Kidney (tissue), 13 donors: ENCODE measurements at regions not wholly inside any gene's neighbourhood (a gene's known extent, or its start where the extent isn't known, plus 50 kb on each side); places are given as distances from the start of the nearest gene placed in this dataset.
A peak's percentile ranks its signal among the peaks of the same experiment; 100 is the strongest.
"Not testable (repeated sequence)": the region's sequence is repeated elsewhere in the genome, so short reads cannot be mapped to it uniquely, and the experiment has no call there.

Experiments
- DNase-seq, 5 donors: peaks; one replicate each; pipeline ENCODE4 v3.0.0-alpha.2; 2013 to 2020
- FAIRE-seq: peaks from 2 replicates; lab custom pipeline; 2012; peaks lifted over from hg19 to GRCh38; lab: Jason Lieb, UNC
- H3K27ac ChIP-seq, 2 donors: one replicate each; pipeline ENCODE4 v1.7.0; 2013; ENCODE audit warnings: low read depth in 2 of 2, low read length in 2 of 2, inconsistent platforms in 1 of 2
- H3K27me3 ChIP-seq: one replicate; pipeline ENCODE4 v1.7.1; 2013; ENCODE audit warnings: low read length, inconsistent platforms; ENCODE audit not compliant: control insufficient read depth, insufficient read depth
- H3K36me3 ChIP-seq, 3 donors: one replicate each; pipeline versions ENCODE4 v1.7.0 to v1.7.1; 2013; ENCODE audit warnings: low read length in 3 of 3, control low read depth in 1 of 3, inconsistent platforms in 1 of 3; ENCODE audit not compliant: insufficient read depth in 3 of 3, control insufficient read depth in 2 of 3
- H3K4me1 ChIP-seq, 3 donors: one replicate each; pipeline versions ENCODE4 v1.7.0 to v1.7.1; 2013; ENCODE audit warnings: low read length in 3 of 3, inconsistent platforms in 1 of 3, low read depth in 1 of 3; ENCODE audit not compliant: control insufficient read depth in 2 of 3, insufficient read depth in 2 of 3
- H3K4me3 ChIP-seq, 3 donors: one replicate each; pipeline versions ENCODE4 v1.7.0 to v1.8.1; 2013; ENCODE audit warnings: low read length in 3 of 3, control low read depth in 1 of 3, inconsistent platforms in 1 of 3
- H3K9ac ChIP-seq, 3 donors: one replicate each; pipeline versions ENCODE4 v1.7.0 to v1.7.1; 2013; ENCODE audit warnings: low read length in 3 of 3, control low read depth in 1 of 3, inconsistent platforms in 1 of 3
- H3K9me3 ChIP-seq, 3 donors: one replicate each; pipeline versions ENCODE4 v1.7.0 to v1.7.1; 2013; ENCODE audit warnings: low read length in 3 of 3, control low read depth in 1 of 3, inconsistent platforms in 1 of 3; ENCODE audit not compliant: control insufficient read depth in 2 of 3, insufficient read depth in 1 of 3
- intact Hi-C: fragments of 100-400 bp; cut with DNase I; formaldehyde crosslinking; loops from one replicate; pipeline ENCODE4 v1.11.1; 2022
- TF ChIP-seq, protein P1 (sequence below): IDR thresholded peaks from 3 replicates; pipeline ENCODE4 v1.5.1; 2012; ENCODE audit warnings: mild to moderate bottlenecking, moderate library complexity, borderline replicate concordance; ENCODE audit not compliant: insufficient read depth; ENCODE audit errors: extremely low read depth
- donor health status: control.
- donor health status: control.
- donor health status: control.
- donor health status: control.
- donor health status: control.
- donor health status: DM: yes; HTN: yes; CAD: no.
- donor health status: Normal renal cell carcinoma (clear cell type).

DNA sequence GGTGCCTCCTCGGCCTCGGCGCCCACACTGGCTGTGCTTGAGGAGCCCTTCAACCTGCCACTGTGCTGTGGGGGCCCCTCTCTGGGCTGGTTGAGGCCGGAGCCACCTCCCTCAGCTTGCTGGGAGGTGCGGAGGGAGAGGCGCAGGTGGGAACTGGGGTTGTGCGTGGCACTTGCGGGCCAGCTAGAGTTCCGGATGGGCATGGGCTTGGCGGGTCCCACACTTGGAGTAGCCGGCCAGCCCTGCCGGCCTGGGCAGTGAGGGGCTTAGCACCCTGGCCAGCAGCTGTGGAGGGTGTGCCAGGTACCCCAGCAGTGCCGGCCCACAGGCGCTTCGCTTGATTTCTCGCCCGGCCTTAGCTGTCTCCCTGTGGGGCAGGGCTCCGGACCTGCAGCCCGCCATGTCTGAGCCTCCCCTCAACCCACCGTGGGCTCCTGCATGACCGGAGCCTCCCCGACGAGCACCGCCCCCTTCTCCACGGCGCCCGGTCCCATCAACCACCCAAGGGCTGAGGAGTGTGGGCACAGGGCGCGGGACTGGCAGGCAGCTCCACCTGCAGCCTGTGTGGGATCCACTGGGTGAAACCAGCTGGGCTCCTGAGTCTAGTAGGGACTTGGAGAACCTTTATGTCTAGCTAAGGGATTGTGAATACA, 723.8 kb downstream of the DIAPH3 start:
- Histone ChIP-seq H3K27ac (no peak overlapping the region), H3K4me1 (no peaks in the 10 kb centered on the region), H3K27me3 (no peaks in the 10 kb centered on the region), H3K9me3 (no peaks in the 10 kb centered on the region), H3K36me3 (no peaks in the 10 kb centered on the region), H3K9ac (no peak overlapping the region), H3K4me3 (no peak overlapping the region)
- TF ChIP-seq, protein P1, sequence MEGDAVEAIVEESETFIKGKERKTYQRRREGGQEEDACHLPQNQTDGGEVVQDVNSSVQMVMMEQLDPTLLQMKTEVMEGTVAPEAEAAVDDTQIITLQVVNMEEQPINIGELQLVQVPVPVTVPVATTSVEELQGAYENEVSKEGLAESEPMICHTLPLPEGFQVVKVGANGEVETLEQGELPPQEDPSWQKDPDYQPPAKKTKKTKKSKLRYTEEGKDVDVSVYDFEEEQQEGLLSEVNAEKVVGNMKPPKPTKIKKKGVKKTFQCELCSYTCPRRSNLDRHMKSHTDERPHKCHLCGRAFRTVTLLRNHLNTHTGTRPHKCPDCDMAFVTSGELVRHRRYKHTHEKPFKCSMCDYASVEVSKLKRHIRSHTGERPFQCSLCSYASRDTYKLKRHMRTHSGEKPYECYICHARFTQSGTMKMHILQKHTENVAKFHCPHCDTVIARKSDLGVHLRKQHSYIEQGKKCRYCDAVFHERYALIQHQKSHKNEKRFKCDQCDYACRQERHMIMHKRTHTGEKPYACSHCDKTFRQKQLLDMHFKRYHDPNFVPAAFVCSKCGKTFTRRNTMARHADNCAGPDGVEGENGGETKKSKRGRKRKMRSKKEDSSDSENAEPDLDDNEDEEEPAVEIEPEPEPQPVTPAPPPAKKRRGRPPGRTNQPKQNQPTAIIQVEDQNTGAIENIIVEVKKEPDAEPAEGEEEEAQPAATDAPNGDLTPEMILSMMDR, result no peak
- intact Hi-C loops, result no loop called here
- DNase-seq (peak in 1 of 5 donors; percentile 66), FAIRE-seq (no peak)

DNA sequence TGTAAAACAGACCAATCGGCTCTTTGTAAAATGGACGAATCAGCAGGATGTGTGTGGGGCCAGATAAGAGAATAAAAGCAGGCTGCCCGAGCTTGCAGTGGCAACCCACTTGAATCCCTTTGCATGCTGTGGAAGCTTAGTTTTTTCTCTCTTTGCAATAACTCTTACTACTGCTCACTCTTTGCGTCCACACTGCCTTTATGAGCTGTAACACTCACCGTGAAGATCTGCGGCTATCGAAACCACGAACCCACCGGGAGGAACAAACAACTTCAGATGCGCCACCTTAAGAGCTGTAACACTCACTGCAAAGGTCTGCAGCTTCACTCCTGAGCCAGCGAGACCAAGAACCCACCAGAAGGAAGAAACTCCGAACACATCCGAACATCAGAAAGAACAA, 722.7 kb downstream of the DIAPH3 start:
- H3K9me3 ChIP-seq, H3K4me1 ChIP-seq, H3K4me3 ChIP-seq, DNase-seq, FAIRE-seq, H3K9ac ChIP-seq, intact Hi-C loops, H3K27ac ChIP-seq, H3K27me3 ChIP-seq, H3K36me3 ChIP-seq: not testable (repeated sequence)

DNA sequence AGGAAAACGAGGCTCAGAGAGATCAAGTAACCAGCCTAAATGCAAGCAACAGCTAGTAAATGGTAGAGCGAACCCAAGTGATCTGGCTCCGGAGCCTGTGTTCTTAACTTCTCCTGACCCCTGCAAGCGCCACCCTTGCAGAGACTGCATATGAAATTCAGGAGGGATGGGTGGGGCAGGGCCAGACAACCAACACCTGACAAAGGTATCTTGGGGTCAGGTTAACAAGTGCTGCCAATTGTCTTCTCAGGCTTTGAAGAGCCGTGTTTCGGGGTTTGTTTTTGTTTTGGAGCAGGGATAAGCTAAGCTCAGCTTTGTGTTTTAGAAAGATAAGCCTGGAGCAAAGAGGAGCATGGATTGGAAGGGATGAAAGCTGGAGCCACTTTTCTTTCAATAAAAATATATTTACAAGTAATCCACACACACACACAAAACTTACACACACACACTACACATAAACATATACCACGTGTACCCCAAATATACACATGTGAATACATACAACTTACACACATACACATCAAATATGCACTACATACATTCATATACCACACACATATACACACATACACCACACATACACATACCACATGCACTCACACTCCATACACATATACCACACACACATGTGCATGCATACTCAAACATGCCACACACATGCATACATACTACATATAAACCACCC, 722.0 kb downstream of the DIAPH3 start:
- DNase-seq, result no peak
- intact Hi-C loops, result no loop called here
- no peaks in the 10 kb centered on the region for H3K9me3 ChIP-seq
- H3K36me3 ChIP-seq, result no peaks in the 10 kb centered on the region
- FAIRE-seq, result no peak
- no peak overlapping the region for H3K4me3 ChIP-seq
- no peak overlapping the region for H3K9ac ChIP-seq
- no peaks in the 10 kb centered on the region for H3K27me3 ChIP-seq
- TF ChIP-seq, protein P1, result no peak
- H3K4me1 ChIP-seq, result no peaks in the 10 kb centered on the region
- H3K27ac ChIP-seq, result no peak overlapping the region

DNA sequence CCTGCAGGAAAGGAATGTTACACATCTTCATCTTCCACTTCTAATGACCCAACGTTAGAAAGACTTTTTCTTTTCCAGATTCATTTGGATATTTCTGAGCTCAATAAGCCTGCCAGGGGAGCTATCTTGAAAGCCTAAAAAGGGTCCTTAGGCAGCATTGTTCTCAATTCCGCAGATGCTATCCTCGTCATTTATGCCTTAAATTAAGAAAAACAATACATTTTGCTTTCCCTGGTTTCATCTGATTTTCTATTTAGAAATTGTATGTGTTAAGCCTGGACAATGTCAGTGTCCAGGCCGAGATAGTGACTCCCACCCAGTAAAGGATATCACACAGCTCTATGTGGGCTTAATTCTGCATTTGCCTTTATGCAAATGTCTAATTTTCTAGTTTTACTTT, 721.3 kb downstream of the DIAPH3 start:
- intact Hi-C loops, result no loop called here
- Histone ChIP-seq H3K4me3 (no peak overlapping the region), H3K36me3 (no peaks in the 10 kb centered on the region), H3K9ac (no peak overlapping the region), H3K27me3 (no peaks in the 10 kb centered on the region), H3K4me1 (no peaks in the 10 kb centered on the region), H3K9me3 (no peaks in the 10 kb centered on the region), H3K27ac (no peak overlapping the region)
- no peak for DNase-seq
- TF ChIP-seq, protein P1, result no peak
- FAIRE-seq, result no peak
